AG08395 (cell line): ENCODE measurements at regions not wholly inside any gene's neighbourhood (a gene's known extent, or its start where the extent isn't known, plus 50 kb on each side); places are given as distances from the start of the nearest gene placed in this dataset.

Source experiments
- DNase-seq: peaks from one replicate; pipeline ENCODE4 v3.0.0; 2012; ENCODE audit warnings: mixed read lengths, low spot score

GRCh38 chr2:42957109-42957860, 164.9 kb upstream of the HAAO start:
- DNase-seq, result no peak

DNA sequence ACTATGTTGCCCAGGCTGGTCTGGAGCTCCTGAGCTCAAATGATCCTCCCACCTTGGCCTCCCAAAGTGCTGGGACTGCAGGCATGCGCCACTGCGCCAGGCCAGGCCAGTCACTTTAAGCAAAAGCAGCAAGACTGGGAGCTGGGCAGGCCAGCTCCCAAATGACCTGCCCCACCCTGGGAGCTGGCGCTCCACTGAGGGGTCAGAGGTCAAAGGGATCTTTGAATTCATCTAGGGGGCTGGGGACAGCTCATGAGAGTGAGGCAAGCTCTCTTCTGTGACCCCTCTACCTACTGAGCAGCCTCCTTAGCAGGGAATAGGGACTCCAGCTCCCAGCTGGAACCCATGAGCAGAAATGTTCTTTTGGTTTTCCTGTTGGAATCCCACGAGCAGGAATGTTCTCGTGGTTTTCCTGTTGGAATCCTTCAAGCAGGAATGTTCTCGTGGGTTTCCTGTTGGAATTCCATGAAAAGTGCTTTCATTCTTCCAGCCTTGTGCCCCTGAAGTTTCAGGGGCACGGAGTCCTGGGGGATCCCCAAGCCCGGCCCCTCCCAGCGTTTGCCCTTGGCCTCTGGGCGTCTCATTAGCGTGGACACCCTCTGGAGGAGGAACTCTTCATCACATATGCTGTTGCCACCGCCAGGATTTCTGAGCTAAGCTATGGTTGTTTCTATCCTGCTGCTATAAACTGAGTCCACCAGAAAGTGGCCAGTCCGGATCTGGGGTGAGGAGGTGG, 162.0 kb upstream of the HAAO start:
- no peak for DNase-seq

- DNase-seq, result no peak
Measured at GRCh38 chr2:42953216-42953615, 160.8 kb upstream of the HAAO start.

- peak; percentile 58 for DNase-seq
Measured at GRCh38 chr2:42951263-42951938, 159.0 kb upstream of the HAAO start.

- DNase-seq, result no peak
Measured at GRCh38 chr2:42949125-42949524, 156.7 kb upstream of the HAAO start.

DNA sequence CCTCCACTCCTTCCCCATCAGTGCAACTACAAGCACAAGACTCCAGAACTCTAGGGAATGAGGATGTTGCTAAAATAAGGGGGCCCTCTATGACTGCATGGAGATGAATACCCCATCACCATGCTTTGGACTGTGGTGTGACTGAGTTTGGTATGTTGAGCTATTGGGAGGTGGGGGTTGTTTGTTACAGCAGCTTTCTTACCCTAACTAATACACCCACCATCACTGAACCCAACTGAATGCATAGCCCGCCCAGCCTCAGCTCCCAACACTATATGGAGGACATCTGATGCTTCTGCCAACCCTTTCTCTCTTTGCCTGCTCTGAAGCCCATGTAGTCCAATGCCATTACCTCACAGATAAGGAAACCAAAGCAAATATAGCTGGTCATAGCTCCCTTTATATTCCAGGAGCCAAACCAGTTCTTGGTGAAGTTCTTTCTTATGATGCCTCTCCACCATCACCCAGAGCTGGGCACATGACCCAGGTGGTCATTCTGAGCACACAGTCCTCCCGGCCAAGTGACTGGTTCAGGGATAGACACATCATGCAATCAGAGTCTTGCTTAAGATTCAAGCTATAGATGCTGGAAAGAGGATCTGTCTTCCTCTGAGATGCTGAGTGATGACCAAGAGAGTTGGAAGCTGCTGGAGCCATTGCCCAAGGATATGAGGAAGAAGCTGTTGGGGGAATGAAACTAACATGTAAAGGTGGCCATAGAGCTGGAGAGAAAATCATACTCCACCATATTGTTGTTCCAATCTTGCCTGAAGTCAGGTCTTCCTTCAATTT, 155.6 kb upstream of the HAAO start:
- DNase-seq, result no peak

GRCh38 chr2:42944779-42945415, 152.5 kb upstream of the HAAO start:
- DNase-seq, result no peak

- no peak for DNase-seq
Measured at GRCh38 chr2:42942990-42943493, 150.7 kb upstream of the HAAO start.

- no peak for DNase-seq
Measured at GRCh38 chr2:42942214-42942989, 150.0 kb upstream of the HAAO start.

DNA sequence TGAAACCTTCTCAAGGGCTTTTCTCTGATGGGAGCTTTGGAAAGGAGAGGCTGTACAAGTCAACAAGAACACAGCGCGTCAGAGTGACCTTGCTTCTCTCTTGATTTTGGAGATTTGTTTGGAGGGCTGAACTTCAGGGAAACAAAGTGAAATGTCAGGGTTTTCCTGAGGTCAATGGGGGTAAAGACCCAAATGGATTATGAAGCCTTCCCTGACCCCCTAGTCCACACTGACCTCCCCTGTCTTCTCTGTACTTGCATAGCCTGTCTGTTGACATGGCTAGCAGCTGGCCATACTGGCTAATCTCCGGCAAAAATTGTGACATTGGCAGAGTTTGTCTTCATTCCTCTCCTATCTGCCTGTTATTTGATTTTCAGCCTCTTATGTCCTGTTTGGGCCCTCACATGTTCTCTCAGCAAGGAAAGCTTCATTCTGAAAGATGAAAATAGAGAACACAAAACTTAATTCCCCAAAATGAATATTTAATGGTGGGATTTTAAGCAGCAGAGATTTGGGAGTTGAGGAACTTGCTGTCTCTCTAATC, 149.3 kb upstream of the HAAO start:
- DNase-seq, result no peak

DNA sequence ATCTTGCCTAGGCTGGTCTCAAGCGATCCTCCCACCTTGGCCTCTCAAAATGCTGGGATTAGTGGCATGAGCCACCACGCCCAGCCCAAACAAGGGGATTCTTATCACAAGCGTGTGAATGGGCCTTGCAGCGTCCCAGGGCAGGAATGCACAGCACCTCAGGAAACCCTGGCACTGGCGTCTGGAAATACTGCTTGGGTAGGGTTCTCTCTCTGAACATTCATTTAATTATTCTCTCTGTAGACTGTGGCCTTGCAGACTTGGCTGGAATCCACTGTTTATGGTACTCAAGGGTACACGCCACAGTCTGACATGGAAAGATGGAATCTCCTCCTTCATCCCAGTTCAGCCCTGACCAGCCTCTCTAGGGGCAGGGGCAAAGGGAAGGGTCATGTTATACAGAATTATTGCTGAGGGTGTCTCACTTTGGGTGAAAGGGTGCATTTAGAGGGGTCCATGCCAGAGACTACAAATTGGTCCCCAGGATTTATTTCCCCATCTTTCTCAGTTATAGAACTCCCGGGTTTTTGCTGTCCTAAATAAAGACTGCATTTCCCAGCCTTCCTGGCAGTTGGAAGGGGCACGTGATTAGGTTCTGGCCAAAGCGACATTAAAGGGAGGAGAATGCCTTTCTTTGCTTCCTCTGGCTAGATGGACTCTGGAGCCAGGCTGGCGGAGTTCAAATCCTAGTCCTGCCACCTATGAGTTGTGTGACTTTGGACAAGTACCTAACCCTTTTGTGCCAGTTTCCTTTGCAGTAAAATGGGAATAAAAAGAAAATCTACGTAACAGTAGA, 147.2 kb upstream of the HAAO start:
- DNase-seq, result no peak

DNA sequence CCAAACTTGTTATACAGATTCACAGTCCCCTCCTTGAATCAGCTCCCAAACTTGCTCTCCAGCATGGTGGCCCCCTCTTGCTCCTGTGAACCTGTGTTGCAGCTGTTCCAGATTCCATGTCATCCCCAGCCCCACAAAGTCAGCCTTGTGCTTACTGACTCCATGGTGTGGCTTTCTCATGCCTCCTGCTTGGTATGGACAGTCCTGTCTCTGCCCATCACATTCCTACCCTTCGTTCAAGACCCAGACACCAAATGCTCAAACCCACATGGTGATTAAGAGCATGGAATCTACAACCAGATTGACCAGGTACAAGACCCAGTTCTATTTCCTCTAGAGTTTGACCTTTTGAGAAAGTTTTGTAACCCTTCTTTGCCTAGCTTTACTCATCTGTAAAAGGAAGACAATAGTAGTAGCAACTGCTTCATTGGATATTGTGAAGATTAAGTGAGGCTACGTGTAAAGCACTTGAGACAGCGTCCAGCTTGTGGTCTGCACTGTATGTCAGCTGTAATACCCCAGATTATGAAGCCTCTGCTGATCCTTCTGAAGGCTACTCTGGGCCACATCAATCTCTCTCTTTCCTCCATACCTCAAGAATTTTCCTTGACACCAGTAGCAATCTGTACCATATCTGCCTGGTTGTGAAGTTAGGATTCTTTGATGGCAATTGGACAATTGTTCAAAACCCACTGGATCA, 146.4 kb upstream of the HAAO start:
- DNase-seq, result no peak

- DNase-seq, result no peak
Measured at GRCh38 chr2:42937171-42937875, 144.9 kb upstream of the HAAO start.

DNA sequence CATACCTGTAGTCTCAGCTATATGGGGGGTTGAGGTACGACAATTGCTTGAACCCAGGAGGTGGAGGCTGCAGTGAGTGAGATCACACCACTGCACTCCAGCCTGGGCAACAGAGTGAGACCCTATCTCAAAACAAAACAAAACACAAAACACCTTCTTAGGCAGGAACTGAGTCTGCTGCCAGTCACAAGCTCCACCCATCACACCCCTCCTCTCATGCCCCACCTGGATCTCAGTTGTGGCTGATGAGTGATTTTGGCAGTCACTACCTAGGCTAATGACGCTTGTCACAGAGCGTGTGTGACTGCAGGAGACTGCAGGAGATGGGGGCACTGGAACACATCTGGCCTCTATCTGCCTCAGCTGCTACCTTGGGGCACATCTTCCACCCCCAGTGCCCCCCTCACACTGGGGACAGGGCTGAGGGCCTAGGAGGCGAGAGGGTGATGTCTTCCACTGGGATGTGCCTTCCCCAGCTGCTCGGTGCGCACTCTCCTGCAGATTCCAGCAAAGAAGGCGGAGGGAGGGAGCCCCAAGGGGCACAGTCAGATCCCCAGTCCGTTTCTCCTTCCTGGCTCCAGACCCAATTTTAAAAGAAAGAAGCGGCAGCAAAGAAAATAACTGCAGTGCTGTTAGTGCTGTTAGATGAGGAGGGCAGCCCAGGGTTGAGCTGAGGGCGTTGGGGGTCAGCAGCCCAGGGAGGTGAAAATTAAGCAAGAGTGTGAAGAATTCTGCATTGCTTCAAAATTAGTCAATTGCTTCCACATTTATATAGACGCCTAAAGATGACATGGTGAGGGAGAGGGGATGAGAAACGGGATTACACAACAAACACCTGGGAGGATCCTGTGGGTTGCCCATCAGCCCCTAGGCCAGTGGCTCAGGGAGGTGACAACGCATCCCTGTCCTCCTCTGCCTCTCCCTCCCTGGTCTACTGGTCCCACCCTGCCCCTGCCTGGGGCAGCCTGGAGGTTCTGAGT, 143.6 kb upstream of the HAAO start:
- no peak for DNase-seq

DNA sequence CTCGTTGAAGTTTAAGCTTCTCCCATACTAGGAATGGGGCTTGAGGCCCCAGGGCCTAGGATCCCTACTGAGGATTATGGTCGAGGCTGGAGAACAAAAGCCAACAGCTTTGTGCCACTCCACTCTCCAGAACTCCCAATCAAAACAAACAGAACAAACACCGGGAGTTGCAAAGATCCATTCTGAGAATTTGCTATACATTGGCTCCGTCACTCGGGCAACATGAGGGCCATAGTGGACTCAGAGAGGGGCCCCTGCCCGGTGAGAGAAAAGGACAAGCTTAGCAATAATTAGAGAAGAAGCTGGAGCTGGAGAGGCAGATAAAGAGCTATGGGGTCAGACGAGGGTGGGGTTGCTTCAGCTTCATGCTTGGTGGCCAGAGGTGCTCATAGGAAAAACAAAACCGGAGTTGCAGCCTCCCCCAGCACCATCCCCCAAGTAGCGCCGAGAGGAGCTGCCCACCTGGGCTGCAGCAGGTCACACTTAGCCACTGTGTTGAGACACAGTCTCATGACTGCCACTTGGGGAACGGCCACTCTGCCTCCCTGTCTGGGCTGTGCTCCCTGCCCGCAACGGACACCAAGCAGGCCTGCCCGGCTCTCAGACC, 142.3 kb upstream of the HAAO start:
- DNase-seq, result no peak

- no peak for DNase-seq
Measured at GRCh38 chr2:42933824-42934254, 141.5 kb upstream of the HAAO start.
